Gastrocnemius medialis (tissue), 4 donors: ENCODE measurements at regions not wholly inside any gene's neighbourhood (a gene's known extent, or its start where the extent isn't known, plus 50 kb on each side); places are given as distances from the start of the nearest gene placed in this dataset.

ENCODE experiments used
- POLR2A ChIP-seq, 2 donors: fragments of 450-650 bp; IDR thresholded peaks; one replicate each; pipeline ENCODE4 v1.6.1; 2017; ENCODE audit warnings: antibody characterized with exemption in 2 of 2, mild to moderate bottlenecking in 2 of 2, moderate library complexity in 2 of 2
- TF ChIP-seq, protein P1 (sequence below), 5 experiments: fragments of 450-650 bp in 3 of 5; fragments of 200-600 bp in 2 of 5; sonication (generic) in 2 of 5; IDR thresholded peaks in 4 of 5; conservative IDR thresholded peaks in 1 of 5; 1 replicate in 4 of 5; 2 replicates in 1 of 5; pipeline ENCODE4 v1.5.1; 2016 to 2019; ENCODE audit warnings: antibody characterized with exemption in 5 of 5, mild to moderate bottlenecking in 3 of 5, moderate library complexity in 3 of 5

DNA sequence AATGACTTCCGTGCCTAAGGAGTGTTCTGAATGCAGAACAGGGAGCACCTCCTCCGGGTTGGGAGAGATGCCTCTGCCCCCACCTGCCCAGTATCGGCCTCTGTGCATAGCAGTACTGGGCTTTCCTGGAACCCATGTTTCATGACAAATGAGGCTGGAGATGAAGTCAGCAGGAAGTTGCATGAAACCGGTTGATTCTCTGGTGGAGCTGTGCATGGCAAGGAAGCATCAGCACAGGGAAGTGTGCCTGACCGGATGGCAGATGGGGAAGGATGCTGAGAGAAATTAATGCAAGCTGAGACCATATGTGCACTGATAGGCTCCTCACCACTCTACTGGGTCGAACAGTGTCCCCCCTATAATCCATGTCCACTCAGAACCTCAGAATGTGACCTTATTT, 155.5 kb downstream of the CDH26 start:
- TF ChIP-seq, protein P1, sequence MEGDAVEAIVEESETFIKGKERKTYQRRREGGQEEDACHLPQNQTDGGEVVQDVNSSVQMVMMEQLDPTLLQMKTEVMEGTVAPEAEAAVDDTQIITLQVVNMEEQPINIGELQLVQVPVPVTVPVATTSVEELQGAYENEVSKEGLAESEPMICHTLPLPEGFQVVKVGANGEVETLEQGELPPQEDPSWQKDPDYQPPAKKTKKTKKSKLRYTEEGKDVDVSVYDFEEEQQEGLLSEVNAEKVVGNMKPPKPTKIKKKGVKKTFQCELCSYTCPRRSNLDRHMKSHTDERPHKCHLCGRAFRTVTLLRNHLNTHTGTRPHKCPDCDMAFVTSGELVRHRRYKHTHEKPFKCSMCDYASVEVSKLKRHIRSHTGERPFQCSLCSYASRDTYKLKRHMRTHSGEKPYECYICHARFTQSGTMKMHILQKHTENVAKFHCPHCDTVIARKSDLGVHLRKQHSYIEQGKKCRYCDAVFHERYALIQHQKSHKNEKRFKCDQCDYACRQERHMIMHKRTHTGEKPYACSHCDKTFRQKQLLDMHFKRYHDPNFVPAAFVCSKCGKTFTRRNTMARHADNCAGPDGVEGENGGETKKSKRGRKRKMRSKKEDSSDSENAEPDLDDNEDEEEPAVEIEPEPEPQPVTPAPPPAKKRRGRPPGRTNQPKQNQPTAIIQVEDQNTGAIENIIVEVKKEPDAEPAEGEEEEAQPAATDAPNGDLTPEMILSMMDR (IDR thresholded peaks at IDR 0.05 in 4 of 5, conservative IDR thresholded peaks at IDR 0.05 in 1 of 5), result no peak
- no peak for TF ChIP-seq POLR2A (IDR thresholded peaks at IDR 0.05)
